Mesenchymal stem cell (in vitro differentiated cells and primary cell): ENCODE measurements at regions not wholly inside any gene's neighbourhood (a gene's known extent, or its start where the extent isn't known, plus 50 kb on each side); places are given as distances from the start of the nearest gene placed in this dataset.

Experiments
- DNase-seq: peaks from one replicate; pipeline ENCODE4 v3.0.0-alpha.2; 2013
- H2AFZ ChIP-seq: one replicate; pipeline ENCODE4 v1.6.1; 2013; ENCODE audit warnings: low read depth, mild to moderate bottlenecking, control low read depth, inconsistent platforms, low read length, moderate library complexity
- H2AK5ac ChIP-seq: 2 replicates; pipeline ENCODE4 v1.6.1; 2013; ENCODE audit warnings: low read length, moderate library complexity, mild to moderate bottlenecking, inconsistent platforms; ENCODE audit not compliant: severe bottlenecking
- H2BK120ac ChIP-seq: one replicate; pipeline ENCODE4 v1.6.1; 2013; ENCODE audit warnings: low read depth, mild to moderate bottlenecking, inconsistent platforms, low read length, moderate library complexity
- H2BK12ac ChIP-seq, 2 experiments: one replicate each; pipeline ENCODE4 v1.6.1; 2013; ENCODE audit warnings: inconsistent platforms in 2 of 2, low read length in 2 of 2, mild to moderate bottlenecking in 2 of 2, moderate library complexity in 2 of 2, control low read depth in 1 of 2
- H2BK15ac ChIP-seq: one replicate; pipeline ENCODE4 v1.6.1; 2013; ENCODE audit warnings: mild to moderate bottlenecking, low read depth, inconsistent platforms; ENCODE audit not compliant: poor library complexity, severe bottlenecking
- H2BK5ac ChIP-seq: 2 replicates; pipeline ENCODE4 v1.6.1; 2013; ENCODE audit warnings: low read depth, mild to moderate bottlenecking, low read length, control low read depth, inconsistent platforms; ENCODE audit not compliant: poor library complexity, severe bottlenecking
- H3K14ac ChIP-seq, 2 experiments: one replicate each; pipeline ENCODE4 v1.6.1; 2013; ENCODE audit warnings: inconsistent platforms in 2 of 2, low read length in 2 of 2, control low read depth in 1 of 2, mild to moderate bottlenecking in 1 of 2, moderate library complexity in 1 of 2
- H3K18ac ChIP-seq, 2 experiments: one replicate each; pipeline ENCODE4 v1.6.1; 2013; ENCODE audit warnings: inconsistent platforms in 2 of 2, low read length in 2 of 2, control low read depth in 1 of 2, low read depth in 1 of 2, mild to moderate bottlenecking in 1 of 2
- H3K23ac ChIP-seq, 2 experiments: one replicate each; pipeline ENCODE4 v1.6.1; 2013; ENCODE audit warnings: inconsistent platforms in 2 of 2, low read length in 2 of 2, mild to moderate bottlenecking in 2 of 2, moderate library complexity in 2 of 2, control low read depth in 1 of 2
- H3K27ac ChIP-seq: 2 replicates; pipeline ENCODE4 v1.5.1; 2013; ENCODE audit warnings: mild to moderate bottlenecking, moderate library complexity, low read length, control low read depth, inconsistent platforms; ENCODE audit not compliant: poor library complexity, severe bottlenecking
- H3K27me3 ChIP-seq, 2 experiments: 2 replicates each; pipeline versions ENCODE4 v1.6.1 to v1.7.0; 2013; ENCODE audit warnings: low read length in 2 of 2, mild to moderate bottlenecking in 2 of 2, moderate library complexity in 2 of 2, control low read depth in 1 of 2, inconsistent platforms in 1 of 2; ENCODE audit not compliant: control insufficient read depth in 1 of 2, insufficient read depth in 1 of 2
- H3K36me3 ChIP-seq, 2 experiments: 2 replicates each; pipeline versions ENCODE4 v1.6.1 to v1.7.0; 2013; ENCODE audit warnings: low read length in 2 of 2, control low read depth in 1 of 2, inconsistent platforms in 1 of 2, low read depth in 1 of 2, mild to moderate bottlenecking in 1 of 2; ENCODE audit not compliant: insufficient read depth in 2 of 2, control insufficient read depth in 1 of 2
- H3K4ac ChIP-seq, 2 experiments: one replicate each; pipeline ENCODE4 v1.6.1; 2013; ENCODE audit warnings: inconsistent platforms in 2 of 2, low read length in 2 of 2, mild to moderate bottlenecking in 2 of 2, moderate library complexity in 2 of 2, control low read depth in 1 of 2, low read depth in 1 of 2
- H3K4me1 ChIP-seq: 2 replicates; pipeline ENCODE4 v1.6.1; 2013; ENCODE audit warnings: low read depth, low read length, control low read depth; ENCODE audit not compliant: control insufficient read depth, insufficient read depth
- H3K4me2 ChIP-seq: 2 replicates; pipeline ENCODE4 v1.6.1; 2013; ENCODE audit warnings: low read length, mild to moderate bottlenecking, inconsistent platforms; ENCODE audit not compliant: poor library complexity, severe bottlenecking
- H3K4me3 ChIP-seq, 2 experiments: 2 replicates each; pipeline versions ENCODE4 v1.5.1 to v1.7.0; 2013; ENCODE audit warnings: low read length in 2 of 2, mild to moderate bottlenecking in 2 of 2, control low read depth in 1 of 2, low read depth in 1 of 2; ENCODE audit not compliant: insufficient read depth in 1 of 2
- H3K79me1 ChIP-seq: replicated peaks from 2 replicates; pipeline ENCODE4 v1.6.1; 2013; ENCODE audit warnings: mild to moderate bottlenecking, control low read depth, low read length, inconsistent platforms; ENCODE audit not compliant: poor library complexity, severe bottlenecking
- H3K9ac ChIP-seq: 2 replicates; pipeline ENCODE4 v1.7.0; 2013; ENCODE audit warnings: mild to moderate bottlenecking, low read length, moderate library complexity
- H3K9me3 ChIP-seq: 2 replicates; pipeline ENCODE4 v1.7.0; 2013; ENCODE audit warnings: mild to moderate bottlenecking, low read length; ENCODE audit not compliant: control insufficient read depth
- H4K8ac ChIP-seq: one replicate; pipeline ENCODE4 v1.6.1; 2013; ENCODE audit warnings: inconsistent platforms, mild to moderate bottlenecking, low read length, moderate library complexity
- H4K91ac ChIP-seq: one replicate; pipeline ENCODE4 v1.6.1; 2013; ENCODE audit warnings: mild to moderate bottlenecking, low read length, inconsistent platforms
- WGBS: methylation state at CpG from one replicate; pipeline ENCODE4 v1.1.7; 2013; ENCODE audit warnings: mixed read lengths; 5-methylcytosine and 5-hydroxymethylcytosine counted together

DNA sequence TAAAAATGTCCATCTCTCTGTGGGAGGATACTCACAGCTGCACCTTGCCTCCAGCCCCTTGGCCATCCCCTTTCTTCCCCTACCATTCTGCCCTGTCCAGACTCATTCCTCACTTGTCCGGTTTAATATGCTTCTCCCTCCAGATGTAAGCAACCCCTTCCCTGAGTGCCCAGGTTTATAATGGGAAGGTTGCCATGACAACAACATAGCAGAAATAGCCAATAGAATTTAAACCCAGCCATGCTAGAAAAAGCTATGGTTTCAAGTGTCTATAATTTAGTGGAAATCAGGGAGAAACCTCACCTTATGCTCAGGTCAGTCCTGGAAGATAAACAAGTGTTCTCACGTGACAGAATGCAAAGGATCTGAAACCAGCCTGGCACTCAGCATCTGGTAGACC lies 196.0 kb upstream of the FZD8 start:
- H2AFZ ChIP-seq: no peak overlapping the region
- no peak overlapping the region for H2BK12ac ChIP-seq
- no peak overlapping the region for H4K91ac ChIP-seq
- no peak overlapping the region for H2BK15ac ChIP-seq
- H3K9ac ChIP-seq: no peak overlapping the region
- H4K8ac ChIP-seq: no peak overlapping the region
- H3K36me3 ChIP-seq: no peaks in the 10 kb centered on the region
- no peak overlapping the region for H2BK5ac ChIP-seq
- no peak overlapping the region for H2BK120ac ChIP-seq
- H3K79me1 ChIP-seq: no peaks in the 10 kb centered on the region
- no peaks in the 10 kb centered on the region for H3K4me1 ChIP-seq
- H3K4me2 ChIP-seq: no peak overlapping the region
- H3K23ac ChIP-seq: no peak overlapping the region
- no peak overlapping the region for H3K14ac ChIP-seq
- no peak for DNase-seq
- H3K27me3 ChIP-seq: no peaks in the 10 kb centered on the region
- H3K18ac ChIP-seq: no peak overlapping the region
- no peak overlapping the region for H3K27ac ChIP-seq
- peaks cover 10% of the 10 kb centered on the region for H3K9me3 ChIP-seq
- H3K4me3 ChIP-seq: no peak overlapping the region
- no peak overlapping the region for H3K4ac ChIP-seq
- WGBS: 91% methylated on average over 2 of the region's 2 CpGs
- H2AK5ac ChIP-seq: no peak overlapping the region

DNA sequence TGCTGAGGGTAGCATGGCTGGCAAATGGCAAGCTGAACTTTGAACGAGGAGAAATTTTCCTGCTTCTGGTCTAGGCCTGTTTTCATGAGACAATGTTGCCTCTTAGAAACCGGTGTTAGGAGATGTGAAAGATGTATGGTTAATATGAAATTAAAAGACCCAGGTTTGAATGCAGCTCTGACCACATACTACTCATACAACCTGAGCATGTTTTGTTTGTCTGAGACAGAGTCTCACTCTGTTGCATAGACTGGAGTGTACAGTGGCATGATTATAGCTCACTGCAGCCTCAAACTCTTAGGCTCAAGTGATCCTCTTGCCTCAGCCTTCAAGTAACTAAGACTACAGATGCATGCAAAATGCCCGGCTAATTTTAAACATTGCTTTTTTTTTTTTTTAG lies 193.4 kb upstream of the FZD8 start:
- Histone ChIP-seq H3K23ac (no peak overlapping the region), H2BK120ac (no peak overlapping the region), H3K9me3 (peaks cover 8% of the 10 kb centered on the region), H2AK5ac (no peak overlapping the region), H3K27ac (no peak overlapping the region), H2BK15ac (no peak overlapping the region), H3K9ac (no peak overlapping the region), H3K4me1 (no peaks in the 10 kb centered on the region), H3K4me3 (no peak overlapping the region), H3K36me3 (no peaks in the 10 kb centered on the region), H3K14ac (no peak overlapping the region), H2AFZ (no peak overlapping the region), H3K18ac (no peak overlapping the region), H4K8ac (no peak overlapping the region), H3K79me1 (no peaks in the 10 kb centered on the region), H3K4me2 (no peak overlapping the region), H3K27me3 (no peaks in the 10 kb centered on the region), H2BK5ac (no peak overlapping the region), H3K4ac (no peak overlapping the region), H2BK12ac (no peak overlapping the region), H4K91ac (no peak overlapping the region)
- WGBS: 97% methylated on average over 2 of the region's 3 CpGs
- no peak for DNase-seq

DNA sequence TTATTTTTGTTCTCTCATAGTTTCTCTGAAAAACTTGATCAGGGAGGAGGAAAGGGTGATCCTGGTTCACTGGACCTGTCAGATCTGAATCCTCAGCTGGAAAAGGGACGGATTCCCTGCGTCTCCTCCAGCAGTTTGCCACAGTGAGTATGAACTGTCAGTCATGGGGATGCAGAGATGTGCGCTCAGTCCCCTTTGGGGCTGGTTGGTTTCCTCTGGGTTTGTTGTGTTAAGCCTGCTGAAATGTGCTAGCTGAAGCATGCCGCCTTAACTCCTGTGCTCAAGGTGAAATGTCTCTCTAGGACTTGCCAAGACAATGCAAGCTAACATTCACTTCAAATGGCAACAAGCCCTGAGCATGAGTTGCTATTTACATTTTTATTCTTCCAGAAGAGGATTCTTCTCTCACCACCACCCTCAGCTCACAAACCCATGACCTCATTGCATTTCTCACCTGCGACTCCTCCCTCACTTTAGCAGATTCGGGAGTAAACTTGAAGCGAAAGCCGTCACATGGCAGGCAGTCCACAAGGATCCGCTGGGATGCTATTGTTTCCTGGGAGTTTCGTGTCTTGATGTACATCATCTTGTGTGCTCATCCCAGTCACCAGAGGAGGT lies 192.9 kb upstream of the FZD8 start:
- Histone ChIP-seq H3K36me3 (no peaks in the 10 kb centered on the region), H3K4ac (no peak overlapping the region), H3K23ac (no peak overlapping the region), H3K18ac (no peak overlapping the region), H3K79me1 (no peaks in the 10 kb centered on the region), H2AFZ (no peak overlapping the region), H3K4me2 (no peak overlapping the region), H3K27me3 (no peaks in the 10 kb centered on the region), H4K91ac (no peak overlapping the region), H3K9me3 (peaks cover 3% of the 10 kb centered on the region), H2BK5ac (no peak overlapping the region), H3K27ac (no peak overlapping the region), H2BK15ac (no peak overlapping the region), H2AK5ac (no peak overlapping the region), H3K14ac (no peak overlapping the region), H3K9ac (no peak overlapping the region), H4K8ac (no peak overlapping the region), H3K4me1 (no peaks in the 10 kb centered on the region), H3K4me3 (no peak overlapping the region), H2BK120ac (no peak overlapping the region), H2BK12ac (no peak overlapping the region)
- no peak for DNase-seq
- WGBS: 92% methylated on average over 10 of the region's 10 CpGs

DNA sequence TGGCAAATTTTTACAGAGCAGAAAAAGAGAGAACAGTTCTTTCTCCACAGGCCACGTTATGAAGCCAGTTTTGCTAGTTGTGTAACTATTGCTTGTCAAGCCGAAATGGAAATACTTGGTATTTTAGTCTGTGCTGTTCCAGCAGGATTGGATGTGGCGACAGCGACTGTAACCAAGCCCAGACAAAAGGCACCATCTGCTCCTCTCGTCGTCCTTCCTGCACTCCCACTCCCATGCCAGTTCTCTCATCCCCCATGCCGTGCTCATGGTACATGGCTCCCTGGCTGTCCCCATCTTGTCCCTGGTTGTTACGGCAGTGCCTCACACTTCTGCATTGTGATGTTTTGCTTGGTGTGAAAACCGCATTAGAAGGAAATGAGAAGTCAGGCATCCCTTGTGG lies 185.7 kb upstream of the FZD8 start:
- H3K4ac ChIP-seq: no peak overlapping the region
- H3K18ac ChIP-seq: no peak overlapping the region
- H3K79me1 ChIP-seq: no peaks in the 10 kb centered on the region
- no peak overlapping the region for H3K14ac ChIP-seq
- H4K91ac ChIP-seq: no peak overlapping the region
- H3K4me3 ChIP-seq: no peak overlapping the region
- H3K36me3 ChIP-seq: no peaks in the 10 kb centered on the region
- no peak overlapping the region for H2BK120ac ChIP-seq
- H3K27ac ChIP-seq: no peak overlapping the region
- H3K9ac ChIP-seq: no peak overlapping the region
- no peak overlapping the region for H3K4me2 ChIP-seq
- H2AFZ ChIP-seq: no peak overlapping the region
- H2BK15ac ChIP-seq: no peak overlapping the region
- H2BK12ac ChIP-seq: peak overlapping the region in 1 of 2 experiments; percentile 3
- no peaks in the 10 kb centered on the region for H3K9me3 ChIP-seq
- H3K4me1 ChIP-seq: no peaks in the 10 kb centered on the region
- no peaks in the 10 kb centered on the region for H3K27me3 ChIP-seq
- no peak overlapping the region for H4K8ac ChIP-seq
- WGBS: 98% methylated on average over 7 of the region's 9 CpGs
- no peak overlapping the region for H2BK5ac ChIP-seq
- no peak for DNase-seq
- no peak overlapping the region for H2AK5ac ChIP-seq
- no peak overlapping the region for H3K23ac ChIP-seq
